ENCODE measurements at regions not wholly inside any gene's neighbourhood (a gene's known extent, or its start where the extent isn't known, plus 50 kb on each side); places are given as distances from the start of the nearest gene placed in this dataset.

GRCh38 chr18:57920036-57920435 lies 116.9 kb upstream of the ATP8B1 start:
- DNase-seq (ENCODE audit: low read depth in 4 of 4, low spot score in 2 of 4), result no peak

GRCh38 chr18:57918601-57919000 lies 115.5 kb upstream of the ATP8B1 start:
- DNase-seq (ENCODE audit: low read depth in 4 of 4, low spot score in 2 of 4), result no peak

GRCh38 chr18:57916684-57917083 lies 113.6 kb upstream of the ATP8B1 start:
- DNase-seq (ENCODE audit: low read depth in 4 of 4, low spot score in 2 of 4), result no peak

- DNase-seq (ENCODE audit: low read depth in 4 of 4, low spot score in 2 of 4), result no peak
These were observed 112.9 kb upstream of the ATP8B1 start for GRCh38 chr18:57915865-57916582.

GRCh38 chr18:57915248-57915647 lies 112.1 kb upstream of the ATP8B1 start:
- DNase-seq (ENCODE audit: low read depth in 4 of 4, low spot score in 2 of 4), result no peak

GRCh38 chr18:57913686-57914085 lies 110.6 kb upstream of the ATP8B1 start:
- DNase-seq (ENCODE audit: low read depth in 4 of 4, low spot score in 2 of 4), result no peak

- no peak for DNase-seq (ENCODE audit: low read depth in 4 of 4, low spot score in 2 of 4)
These were observed 107.7 kb upstream of the ATP8B1 start for GRCh38 chr18:57910817-57911216.

GRCh38 chr18:57910134-57910533 lies 107.0 kb upstream of the ATP8B1 start:
- DNase-seq (ENCODE audit: low read depth in 4 of 4, low spot score in 2 of 4), result no peak

- DNase-seq (ENCODE audit: low read depth in 4 of 4, low spot score in 2 of 4), result no peak
These were observed 106.5 kb upstream of the ATP8B1 start for GRCh38 chr18:57909620-57910019.

- DNase-seq (ENCODE audit: low read depth in 4 of 4, low spot score in 2 of 4), result no peak
These were observed 105.0 kb upstream of the ATP8B1 start for GRCh38 chr18:57908092-57908491.

- DNase-seq (ENCODE audit: low read depth in 4 of 4, low spot score in 2 of 4), result no peak
These were observed 104.4 kb upstream of the ATP8B1 start for GRCh38 chr18:57907550-57907949.

- DNase-seq (ENCODE audit: low read depth in 4 of 4, low spot score in 2 of 4), result no peak
These were observed 103.7 kb upstream of the ATP8B1 start for GRCh38 chr18:57906852-57907251.

- DNase-seq (ENCODE audit: low read depth in 4 of 4, low spot score in 2 of 4), result no peak
These were observed 101.4 kb upstream of the ATP8B1 start for GRCh38 chr18:57904535-57904934.

GRCh38 chr18:57902721-57903120 lies 99.6 kb upstream of the ATP8B1 start:
- no peak for DNase-seq (ENCODE audit: low read depth in 4 of 4, low spot score in 2 of 4)

GRCh38 chr18:57901825-57902589 lies 98.9 kb upstream of the ATP8B1 start:
- DNase-seq (ENCODE audit: low read depth in 4 of 4, low spot score in 2 of 4), result no peak

GRCh38 chr18:57900906-57901435 lies 97.9 kb upstream of the ATP8B1 start:
- no peak for DNase-seq (ENCODE audit: low read depth in 4 of 4, low spot score in 2 of 4)

GRCh38 chr18:57898506-57899124 lies 95.5 kb upstream of the ATP8B1 start:
- no peak for DNase-seq (ENCODE audit: low read depth in 4 of 4, low spot score in 2 of 4)

GRCh38 chr18:57895182-57895581 lies 92.1 kb upstream of the ATP8B1 start:
- DNase-seq (ENCODE audit: low read depth in 4 of 4, low spot score in 2 of 4), result no peak

GRCh38 chr18:57891707-57892391 lies 88.7 kb upstream of the ATP8B1 start:
- no peak for DNase-seq (ENCODE audit: low read depth in 4 of 4, low spot score in 2 of 4)

GRCh38 chr18:57890266-57890665 lies 87.2 kb upstream of the ATP8B1 start:
- DNase-seq (ENCODE audit: low read depth in 4 of 4, low spot score in 2 of 4), result no peak

- DNase-seq (ENCODE audit: low read depth in 4 of 4, low spot score in 2 of 4), result no peak
These were observed 86.7 kb upstream of the ATP8B1 start for GRCh38 chr18:57889841-57890240.
